B cell (primary cell): ENCODE measurements at regions not wholly inside any gene's neighbourhood (a gene's known extent, or its start where the extent isn't known, plus 50 kb on each side); places are given as distances from the start of the nearest gene placed in this dataset.

ENCODE experiments used
- EZH2 ChIP-seq: IDR thresholded peaks from 2 replicates; pipeline ENCODE4 v1.6.1; 2012; ENCODE audit warnings: borderline replicate concordance, low read depth, mild to moderate bottlenecking, moderate library complexity, low read length; ENCODE audit not compliant: insufficient read depth, poor library complexity, severe bottlenecking
- TF ChIP-seq, protein P1 (sequence below): fragments of 200-600 bp; IDR thresholded peaks from one replicate; pipeline ENCODE4 v1.8.0; 2022; ENCODE audit warnings: antibody characterized with exemption, mild to moderate bottlenecking

GRCh38 chr2:123528996-123529707 lies 495.9 kb upstream of the CNTNAP5 start:
- no peak for TF ChIP-seq EZH2
- TF ChIP-seq, protein P1, sequence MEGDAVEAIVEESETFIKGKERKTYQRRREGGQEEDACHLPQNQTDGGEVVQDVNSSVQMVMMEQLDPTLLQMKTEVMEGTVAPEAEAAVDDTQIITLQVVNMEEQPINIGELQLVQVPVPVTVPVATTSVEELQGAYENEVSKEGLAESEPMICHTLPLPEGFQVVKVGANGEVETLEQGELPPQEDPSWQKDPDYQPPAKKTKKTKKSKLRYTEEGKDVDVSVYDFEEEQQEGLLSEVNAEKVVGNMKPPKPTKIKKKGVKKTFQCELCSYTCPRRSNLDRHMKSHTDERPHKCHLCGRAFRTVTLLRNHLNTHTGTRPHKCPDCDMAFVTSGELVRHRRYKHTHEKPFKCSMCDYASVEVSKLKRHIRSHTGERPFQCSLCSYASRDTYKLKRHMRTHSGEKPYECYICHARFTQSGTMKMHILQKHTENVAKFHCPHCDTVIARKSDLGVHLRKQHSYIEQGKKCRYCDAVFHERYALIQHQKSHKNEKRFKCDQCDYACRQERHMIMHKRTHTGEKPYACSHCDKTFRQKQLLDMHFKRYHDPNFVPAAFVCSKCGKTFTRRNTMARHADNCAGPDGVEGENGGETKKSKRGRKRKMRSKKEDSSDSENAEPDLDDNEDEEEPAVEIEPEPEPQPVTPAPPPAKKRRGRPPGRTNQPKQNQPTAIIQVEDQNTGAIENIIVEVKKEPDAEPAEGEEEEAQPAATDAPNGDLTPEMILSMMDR = no peak
